KG1 (cell line): ENCODE measurements at regions not wholly inside any gene's neighbourhood (a gene's known extent, or its start where the extent isn't known, plus 50 kb on each side); places are given as distances from the start of the nearest gene placed in this dataset.

Experiments
- DNase-seq: peaks from one replicate; lab custom pipeline; 2025; lab: John Stamatoyannopoulos, UW

DNA sequence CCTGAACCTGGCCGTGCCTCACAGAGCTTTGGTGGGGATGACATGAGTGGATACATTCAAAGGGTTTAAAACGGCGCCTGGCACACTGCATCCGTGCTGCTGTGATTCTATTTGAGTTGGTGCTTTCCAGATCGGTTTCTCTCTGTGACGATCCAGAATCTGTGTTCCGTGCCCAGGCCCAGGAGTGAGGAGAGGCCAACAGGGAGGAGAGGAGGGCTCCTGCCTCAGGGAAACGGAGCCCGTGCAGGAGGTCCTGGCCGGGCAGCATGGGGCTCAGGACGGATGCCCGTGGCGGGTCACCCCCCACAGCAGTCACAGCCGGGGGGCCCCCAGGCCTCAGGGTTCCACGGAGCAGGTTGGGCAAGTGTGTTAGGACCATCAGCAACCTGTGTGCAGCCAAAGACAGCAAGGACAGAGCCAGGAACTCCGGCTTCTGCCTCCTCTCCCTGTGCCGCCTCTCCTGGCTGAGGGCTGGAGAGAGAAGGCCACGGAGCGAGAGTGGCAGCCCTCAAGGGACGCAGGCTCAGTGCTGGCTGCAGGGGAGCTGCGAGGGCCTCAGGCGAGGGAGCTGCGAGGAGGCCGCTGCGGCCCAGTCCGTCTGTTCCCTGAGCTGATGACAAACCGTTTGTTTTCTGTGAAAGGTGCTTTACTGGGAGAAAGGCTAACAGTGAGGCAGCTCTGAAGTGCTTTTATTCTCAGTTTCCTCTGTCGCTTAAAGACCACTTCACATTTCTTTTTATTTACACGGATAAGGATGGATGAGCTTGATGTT lies 99.3 kb downstream of the METRNL start:
- no peak for DNase-seq

DNA sequence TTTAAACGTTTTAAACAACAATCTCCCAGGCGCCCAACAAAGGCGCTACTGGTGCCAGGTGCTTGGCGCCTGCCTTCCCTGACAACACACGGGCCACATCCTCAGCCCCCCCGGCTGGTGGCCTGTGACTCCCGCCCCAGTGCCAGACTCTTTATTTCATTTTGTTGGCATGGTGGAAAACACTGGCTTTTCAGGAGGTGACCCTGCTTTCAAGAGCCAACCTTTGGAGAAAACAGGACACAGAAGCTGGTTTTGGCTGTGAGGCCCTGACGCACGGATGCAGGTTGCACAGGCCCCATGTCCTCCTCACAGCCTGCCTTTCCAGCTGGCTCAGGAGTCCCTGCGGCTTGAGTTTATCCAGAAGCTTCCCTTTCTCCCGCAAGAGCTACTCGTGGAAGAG lies 100.0 kb downstream of the METRNL start:
- no peak for DNase-seq

DNA sequence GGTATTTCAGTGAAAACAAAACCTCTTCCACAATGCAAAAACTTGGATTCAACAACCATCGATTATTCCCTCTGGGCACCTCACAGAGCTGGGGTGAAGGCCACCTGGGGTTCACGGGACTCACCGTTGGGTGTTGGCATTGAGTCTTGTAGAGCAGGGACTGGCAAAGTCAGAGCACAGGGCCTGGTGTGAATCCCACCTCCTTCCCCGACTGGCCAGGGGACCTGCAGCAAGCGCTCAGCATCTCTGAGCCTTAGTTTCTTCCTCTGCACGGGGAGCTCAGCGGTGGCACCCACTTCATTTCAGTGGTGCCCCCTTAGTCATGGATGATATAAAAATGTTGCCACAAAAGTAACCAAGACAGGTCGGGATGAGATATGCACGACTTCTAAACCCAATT lies 100.4 kb downstream of the METRNL start:
- no peak for DNase-seq

DNA sequence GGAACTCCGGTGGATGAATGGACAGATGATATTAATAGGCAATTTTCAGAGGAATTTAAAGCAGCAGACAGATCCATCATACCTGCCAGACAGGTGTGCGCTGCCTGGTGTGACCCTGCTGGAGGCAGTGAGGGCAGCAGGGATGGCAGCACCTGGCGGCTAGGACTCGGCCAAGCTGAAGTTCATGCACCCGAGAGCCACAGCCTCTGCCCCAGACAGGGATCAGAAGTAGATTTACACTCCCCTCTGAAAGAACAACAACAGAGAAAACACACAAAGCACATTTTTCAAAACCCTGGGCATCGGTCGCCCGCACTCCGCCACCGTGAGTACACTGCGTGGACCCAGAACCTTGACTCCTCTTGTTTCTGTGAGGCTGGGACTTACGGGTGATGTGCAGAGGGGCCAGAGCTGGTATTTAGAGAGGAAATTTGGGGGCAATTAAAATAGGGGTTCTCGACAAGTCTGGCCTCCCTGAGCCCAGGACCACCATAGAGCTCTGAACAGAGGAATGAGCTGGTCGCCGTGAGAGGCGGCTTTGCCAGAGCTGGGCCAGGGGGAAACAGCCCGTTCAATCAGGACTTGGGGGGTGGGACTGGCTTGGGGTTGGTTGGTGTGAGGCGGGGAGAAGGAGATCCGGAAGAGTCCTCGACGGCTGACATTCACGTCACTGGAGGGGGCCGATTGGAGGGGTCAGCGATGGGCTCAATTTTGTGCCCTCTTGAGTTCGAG lies 101.0 kb downstream of the METRNL start:
- DNase-seq: no peak

DNA sequence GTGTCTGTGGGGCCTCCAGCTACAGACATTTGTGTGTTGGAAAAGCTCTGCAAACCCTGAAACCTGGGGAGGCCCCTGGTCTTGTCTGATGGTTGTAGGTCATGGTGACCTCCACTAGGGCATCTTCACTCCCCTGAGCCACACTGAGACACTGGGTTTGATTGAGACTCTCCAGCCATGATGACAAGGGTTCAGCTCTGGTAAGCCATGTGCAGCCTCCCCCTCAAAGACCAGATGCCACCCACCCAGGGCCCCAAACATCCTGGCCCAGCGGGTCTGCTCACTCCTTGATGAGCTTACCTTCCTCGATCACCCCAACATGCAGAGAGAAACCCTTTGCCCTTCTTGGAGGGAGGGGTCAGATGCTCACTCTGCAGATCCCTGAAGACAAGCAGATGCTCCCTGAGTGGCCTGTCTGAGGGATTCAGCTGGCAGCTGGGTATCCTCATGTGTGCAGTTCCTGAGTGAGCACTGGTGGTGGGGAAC lies 101.6 kb downstream of the METRNL start:
- no peak for DNase-seq

DNA sequence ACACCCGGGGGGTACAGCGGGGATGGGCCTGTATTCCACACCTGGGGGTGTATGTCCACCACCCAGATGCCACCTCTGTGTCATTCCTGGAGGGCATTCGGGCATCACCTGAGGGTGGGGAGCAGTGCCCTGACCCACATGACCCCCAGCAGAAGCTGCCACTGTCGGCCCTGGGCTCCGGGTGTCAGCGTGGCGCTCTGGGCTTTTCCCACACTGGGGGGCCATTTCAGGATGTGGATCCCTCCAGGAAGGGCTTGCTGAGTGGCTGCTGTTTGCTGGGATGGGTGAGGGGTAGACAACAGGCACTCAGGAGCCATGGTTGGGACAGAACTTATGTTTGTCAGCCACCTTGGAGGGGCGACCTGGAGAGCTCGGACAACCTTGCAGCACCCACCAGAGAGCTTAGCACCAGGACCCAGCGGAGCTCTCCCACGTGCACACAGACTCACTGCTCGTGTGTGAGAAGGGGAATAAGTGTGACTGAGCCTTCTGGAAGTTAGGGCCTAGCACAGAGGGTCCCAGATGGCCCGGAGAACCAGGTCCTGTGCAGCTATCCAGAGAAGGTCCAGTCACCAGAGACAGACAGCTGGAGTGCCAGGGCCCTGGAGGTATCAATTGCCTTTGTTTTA lies 102.7 kb downstream of the METRNL start:
- no peak for DNase-seq

DNA sequence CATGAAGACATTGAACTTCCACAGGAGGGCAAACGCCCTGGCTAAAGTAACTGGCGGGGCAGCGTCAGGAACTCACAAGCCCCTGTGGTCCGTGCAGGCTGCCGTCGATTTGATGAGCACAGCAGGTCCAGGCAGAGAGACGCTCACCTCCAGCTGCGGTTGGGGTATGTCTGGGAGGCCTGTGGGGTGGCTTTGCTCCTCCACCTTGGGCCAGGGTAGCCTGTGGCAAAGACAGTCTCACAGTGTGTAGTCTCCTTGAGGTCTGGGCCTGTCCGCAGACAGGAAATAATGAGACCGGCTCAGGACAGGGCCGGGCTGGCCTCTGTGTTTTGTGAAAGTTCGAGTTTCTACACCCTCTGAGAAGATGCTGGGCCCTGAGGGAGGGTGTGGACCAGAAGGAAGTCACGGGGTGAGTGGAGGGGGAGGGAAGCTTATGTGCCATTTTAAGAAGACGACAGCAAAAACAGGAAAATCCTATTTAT lies 103.3 kb downstream of the METRNL start:
- DNase-seq: no peak

DNA sequence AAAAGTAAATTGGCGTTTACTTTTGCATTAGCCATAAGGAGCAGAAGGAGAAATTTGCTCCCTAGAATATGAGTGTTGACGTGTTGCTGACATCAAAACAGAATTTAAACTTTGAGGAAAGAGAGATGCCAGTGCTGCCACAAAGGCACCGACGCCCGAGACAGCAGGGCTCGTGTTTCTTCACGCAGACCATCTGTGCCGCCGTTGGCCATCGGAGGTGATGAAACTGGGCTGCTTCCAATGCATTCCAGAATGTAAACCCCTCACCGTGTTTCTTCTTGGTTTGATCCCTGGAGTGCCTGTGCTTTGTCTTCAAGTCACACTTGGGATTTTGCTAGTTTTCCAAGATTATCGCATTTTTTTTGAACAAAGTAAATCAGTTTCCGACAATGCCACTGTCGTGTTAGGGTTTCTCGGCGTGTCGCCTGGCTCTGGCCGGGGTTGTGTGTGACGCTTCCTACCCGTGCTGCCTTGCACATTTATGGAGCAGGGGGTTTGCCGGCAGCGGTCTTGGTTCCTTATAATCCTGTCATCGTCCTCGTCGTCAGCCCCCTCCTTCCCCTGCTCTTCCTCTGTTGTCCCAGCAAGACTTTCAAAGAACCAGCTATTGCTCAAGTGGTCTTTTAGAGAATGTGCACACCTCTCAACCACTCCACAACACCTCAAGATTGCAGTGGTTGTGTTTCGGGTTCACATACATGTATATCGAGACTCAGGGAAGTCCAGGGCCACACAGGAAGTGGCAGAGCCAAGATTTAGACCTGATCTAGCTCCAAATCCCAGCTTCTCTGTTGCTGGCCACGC lies 103.9 kb downstream of the METRNL start:
- no peak for DNase-seq

DNA sequence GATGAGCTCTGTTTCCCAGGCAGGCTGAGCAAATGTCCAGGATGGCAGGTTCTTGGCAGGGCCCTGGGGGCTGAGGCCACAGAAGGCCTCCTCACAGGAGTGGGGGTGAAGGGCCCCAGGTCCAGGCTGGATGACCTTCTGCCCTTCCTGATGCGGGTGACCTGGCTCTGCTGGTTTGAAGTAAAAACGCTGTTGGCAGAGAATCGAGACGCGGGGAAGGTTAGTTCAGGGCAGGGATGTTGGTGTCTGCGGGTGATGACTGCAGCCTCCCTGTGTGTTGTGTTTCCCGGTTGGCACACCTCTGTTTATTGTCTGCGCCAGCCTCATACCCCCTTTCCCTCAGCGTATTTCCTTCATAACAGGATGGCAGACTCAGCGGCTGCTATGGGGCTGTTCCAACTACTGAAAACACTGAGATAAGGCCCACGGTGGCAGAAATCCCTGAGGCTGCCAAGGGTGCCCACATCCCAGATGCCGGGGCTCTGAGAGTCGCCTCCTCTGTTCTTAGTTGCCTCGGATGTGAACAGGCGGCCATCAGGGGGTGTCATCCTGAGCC lies 104.6 kb downstream of the METRNL start:
- DNase-seq: no peak

DNA sequence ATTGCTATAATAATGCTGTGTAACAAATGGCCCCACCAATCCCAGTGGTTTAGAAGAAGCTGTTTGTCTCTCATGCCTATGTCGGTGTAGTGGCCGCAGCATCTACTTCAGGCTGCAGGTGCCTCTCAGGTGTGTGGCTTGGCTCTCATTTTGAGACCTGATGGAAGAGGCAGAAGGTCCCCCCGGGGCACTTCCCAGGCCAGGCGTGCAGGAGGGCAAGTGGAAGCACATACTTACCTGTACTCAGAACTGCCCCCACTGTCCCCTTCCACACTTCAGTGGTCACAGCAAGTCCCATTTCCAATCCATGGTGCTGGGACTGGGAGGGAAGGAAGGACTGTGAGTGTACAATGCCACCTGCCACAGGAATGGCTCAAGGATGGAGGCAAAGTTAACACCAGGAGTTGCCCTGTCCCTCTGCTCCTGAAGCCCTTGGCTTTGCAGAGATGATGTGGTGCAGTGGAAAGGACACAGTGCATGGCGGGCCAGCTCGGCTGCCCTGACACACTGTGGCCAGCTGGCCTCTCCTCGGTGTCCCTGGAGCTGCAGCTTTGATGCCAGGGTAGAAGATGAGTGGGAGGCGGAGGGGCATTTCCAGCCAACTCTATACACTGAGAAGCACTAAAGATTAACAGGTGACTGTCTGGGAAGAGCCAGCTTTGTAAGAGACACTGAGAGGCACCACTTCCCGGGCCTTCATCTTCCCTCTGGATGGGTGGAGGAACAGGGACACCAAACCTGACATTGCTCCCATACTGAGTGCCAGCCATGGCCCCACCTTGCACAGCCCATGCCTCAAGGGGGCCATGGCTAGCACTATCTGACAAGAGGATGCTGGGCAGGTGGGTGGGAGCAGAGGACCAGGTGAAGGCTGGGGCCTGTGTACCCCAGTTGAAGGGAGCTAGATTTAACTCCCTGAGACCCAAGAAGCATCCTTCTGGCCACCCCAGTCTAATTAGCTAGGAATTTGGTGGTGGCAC lies 105.9 kb downstream of the METRNL start:
- no peak for DNase-seq

DNA sequence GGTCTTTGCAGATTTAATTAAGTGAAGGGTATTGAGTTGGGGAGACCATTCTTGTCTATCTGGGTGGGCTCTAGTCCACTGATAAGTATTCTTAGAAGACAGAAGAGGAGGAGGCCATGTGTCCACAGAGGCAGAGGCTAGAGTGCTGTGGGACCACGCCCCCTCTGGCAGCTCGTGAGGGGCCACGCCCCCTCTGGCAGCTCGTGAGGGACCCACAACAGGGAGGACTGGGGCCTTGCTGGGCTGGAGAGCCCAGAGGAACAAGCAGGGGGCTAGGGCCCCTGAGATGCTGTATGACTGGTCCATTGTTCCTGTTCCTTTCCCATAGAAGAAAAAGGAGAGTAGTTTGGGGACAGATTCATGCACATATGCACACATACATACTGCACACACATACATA lies 106.8 kb downstream of the METRNL start:
- DNase-seq: no peak

DNA sequence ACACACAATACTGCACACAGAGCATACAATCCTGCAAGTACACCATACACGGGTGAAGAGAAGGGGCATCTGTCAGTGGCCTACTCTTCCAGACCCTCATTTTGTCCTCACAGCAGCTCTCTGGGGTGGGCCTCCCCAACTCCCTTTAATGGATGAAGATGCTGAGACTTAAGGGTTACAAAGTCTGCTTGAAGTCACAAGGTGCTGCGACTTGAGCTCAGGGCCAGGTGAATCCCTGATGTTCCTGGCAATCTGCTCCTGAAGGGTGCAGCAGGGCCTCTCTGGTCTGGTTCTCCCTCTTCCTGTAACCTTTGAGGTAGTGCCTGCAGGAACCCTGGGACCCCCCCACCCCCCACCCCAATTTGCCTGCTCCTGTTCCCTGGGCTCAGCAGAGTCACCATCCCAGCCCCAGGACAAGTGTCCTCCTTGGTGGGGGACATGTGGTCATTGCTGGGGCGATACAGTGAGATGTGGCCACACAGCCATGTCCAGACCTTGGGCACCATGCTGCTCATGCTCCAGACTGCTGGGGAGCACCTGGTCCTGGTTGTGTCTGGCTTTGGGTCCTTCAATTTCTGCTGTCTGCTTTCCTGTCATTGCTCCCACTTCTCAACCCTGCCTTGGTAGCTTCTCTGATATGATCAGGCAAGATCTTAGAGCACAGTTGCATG lies 107.5 kb downstream of the METRNL start:
- DNase-seq: no peak

DNA sequence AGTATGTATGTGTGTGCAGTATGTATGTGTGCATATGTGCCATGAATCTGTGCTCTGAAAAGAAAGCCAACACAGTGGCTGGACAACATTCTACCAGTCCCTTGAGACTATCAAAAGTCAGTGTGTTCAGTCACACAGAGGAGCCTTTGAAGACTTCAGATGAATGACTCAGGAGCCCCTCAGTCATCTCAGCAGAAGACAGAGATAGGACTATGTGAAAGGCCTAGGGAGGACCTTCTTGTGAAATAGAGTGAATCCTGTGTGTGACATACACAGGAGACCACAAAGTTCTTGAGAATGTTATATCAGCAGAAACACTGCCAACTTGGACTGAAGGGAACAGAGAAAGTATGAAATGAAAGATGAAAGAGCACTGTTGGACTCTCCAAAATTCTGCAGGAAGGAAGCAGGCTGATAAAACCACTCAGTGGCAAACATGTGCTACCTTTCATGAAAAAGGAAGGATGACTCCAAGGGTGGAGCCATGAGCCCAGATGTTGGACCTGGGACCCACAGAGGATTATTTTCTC lies 108.4 kb downstream of the METRNL start:
- no peak for DNase-seq

DNA sequence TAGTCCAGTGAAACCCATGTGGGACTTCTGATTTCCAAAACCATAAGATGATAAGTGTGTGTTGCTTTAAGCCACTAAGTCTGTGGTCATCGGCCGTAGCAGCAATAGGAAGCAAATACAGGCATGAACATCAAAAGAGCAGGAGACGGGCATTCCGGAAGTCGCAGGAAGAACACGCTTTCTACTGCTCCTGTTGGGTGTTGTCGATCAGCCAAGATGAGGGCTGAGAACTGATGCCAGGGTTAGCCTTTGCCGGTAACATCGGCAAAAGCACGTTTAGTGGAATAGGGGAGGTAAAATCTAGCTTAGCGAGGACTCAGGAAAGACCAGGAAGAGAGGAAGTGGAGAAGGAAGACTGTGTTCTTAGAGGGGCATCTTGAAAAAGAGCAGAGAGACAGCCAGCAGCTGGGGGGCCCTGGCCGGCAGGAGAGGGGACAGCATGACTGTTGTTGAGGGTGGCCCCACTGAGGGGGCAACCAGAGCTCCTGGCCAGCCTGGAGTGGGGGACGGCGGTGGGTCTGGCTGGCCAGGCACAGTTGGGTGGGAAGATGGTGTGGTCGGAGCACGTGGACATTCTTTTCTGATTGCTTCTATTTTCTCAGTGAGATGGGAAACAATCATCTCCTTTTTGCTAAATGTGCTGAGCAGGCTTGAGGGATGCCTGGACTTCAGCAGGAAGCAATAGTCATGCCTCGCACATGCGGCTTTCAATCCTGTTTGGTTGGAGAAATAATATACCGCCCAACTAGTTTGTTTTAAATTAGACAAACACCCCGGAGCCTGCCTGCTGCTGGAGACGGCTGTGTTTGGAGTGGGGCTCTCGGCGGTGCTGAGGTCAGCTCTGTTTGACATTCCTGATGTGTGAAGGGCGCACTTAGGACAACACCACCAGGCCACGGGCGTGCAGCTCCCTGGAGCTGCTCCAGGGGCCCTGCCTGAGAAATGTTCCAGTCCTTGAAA lies 109.9 kb downstream of the METRNL start:
- DNase-seq: no peak

DNA sequence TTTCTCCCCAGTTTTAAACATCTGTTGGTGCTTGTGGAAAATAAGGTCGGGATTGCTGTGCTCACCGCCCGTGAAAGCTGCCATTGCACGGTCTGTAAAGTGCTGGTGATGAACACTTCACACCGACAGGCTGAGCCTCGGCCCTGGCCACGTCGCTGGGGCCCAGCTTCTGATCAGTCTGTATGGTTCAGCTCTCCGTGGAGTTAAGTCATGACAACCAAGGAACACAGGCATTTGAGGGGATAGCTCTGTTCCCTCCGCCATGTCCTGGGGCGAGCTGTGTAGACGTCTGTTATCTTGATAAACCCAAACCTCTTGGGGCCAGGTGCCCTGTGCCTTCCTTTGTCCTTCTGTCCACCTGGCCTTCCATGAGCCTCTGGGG lies 110.6 kb downstream of the METRNL start:
- DNase-seq: no peak

DNA sequence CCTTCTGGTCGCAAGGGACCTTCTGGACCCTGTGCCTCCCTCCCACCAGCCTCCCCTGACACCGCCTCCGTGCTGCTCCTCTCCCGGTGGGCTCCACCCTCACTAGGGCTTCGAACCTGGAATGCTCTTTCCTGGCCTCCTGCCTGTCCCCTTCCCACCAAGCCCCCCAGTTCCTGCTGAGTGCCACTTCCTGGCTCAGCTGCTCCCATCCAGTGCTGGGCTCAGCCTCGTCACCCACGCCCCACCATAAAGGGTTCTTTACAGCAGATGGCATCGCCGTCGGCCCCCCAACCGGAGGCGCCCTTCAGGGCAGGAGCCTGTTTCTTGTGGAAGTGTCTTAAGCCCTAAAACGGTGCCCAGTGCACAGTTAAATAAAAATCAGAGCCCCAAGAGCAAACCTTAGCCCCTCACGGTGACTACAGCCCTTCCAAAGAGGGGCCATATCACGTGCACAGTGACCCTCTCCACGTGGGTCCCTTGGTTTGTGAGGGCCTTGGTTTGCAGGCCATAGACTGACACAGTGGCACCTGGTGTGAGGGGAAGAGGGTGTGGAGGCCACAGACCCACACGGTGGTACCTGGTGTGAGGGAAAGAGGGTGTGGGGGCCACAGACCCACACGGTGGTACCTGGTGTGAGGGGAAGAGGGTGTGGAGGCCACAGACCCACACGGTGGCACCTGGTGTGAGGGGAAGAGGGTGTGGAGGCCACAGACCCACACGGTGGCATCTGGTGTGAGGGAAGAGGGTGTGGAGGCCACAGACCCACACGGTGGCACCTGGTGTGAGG lies 111.4 kb downstream of the METRNL start:
- DNase-seq: no peak

DNA sequence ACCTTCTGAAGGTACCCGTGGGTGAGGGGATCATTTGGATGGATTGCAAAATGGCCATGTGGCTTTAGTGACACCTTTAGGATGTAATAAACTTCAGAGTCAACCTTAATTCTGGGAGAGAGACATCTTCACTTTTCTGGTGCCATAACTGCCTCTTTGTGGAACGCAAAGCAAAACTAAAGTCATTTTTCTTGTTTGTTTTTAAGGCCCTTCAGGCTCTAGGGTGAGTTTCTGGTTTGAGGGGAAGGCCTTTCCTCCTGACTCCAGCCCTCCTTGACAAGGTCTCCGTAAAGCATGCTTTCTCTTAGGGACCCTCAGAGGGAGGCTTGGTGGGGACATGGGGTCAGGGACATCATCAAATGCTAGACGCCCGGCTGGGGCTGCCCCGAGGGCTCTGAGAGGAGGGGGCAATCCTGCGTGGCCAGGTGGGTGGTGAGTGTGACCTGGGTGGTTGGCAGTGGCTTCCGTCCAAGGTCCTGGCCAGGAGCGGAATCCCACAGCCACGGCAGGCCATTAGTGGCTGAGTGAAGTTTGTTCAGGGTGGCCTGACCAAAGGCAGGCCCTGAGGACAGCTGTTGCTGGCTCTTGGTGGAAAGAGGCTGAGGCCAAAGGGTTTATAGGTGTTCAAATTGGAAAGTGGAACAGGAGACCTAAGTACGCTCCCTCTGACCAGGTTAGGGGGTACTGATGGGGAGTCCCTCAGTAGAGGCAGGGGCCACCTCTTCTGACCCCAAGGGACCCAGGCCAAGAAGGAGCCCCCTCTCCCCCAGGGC lies 112.2 kb downstream of the METRNL start:
- no peak for DNase-seq
